DND-41 (cell line): ENCODE measurements at regions not wholly inside any gene's neighbourhood (a gene's known extent, or its start where the extent isn't known, plus 50 kb on each side); places are given as distances from the start of the nearest gene placed in this dataset.
"Not testable (repeated sequence)": the region's sequence is repeated elsewhere in the genome, so short reads cannot be mapped to it uniquely, and the experiment has no call there.

Experiments
- ATAC-seq: fragments of 200-7000 bp; cut with Tn5 transposase; 3 replicates; pipeline ENCODE4 v1.9.1; 2021; ENCODE audit warnings: low read depth; ENCODE audit not compliant: insufficient read depth
- DNase-seq: peaks from one replicate; pipeline ENCODE4 v3.0.0-alpha.2; 2020
- H2AFZ ChIP-seq: 2 replicates; pipeline ENCODE4 v1.6.0; 2012; ENCODE audit warnings: low read depth, low read length
- H3K27ac ChIP-seq: 2 replicates; pipeline ENCODE4 v1.5.1; 2012; ENCODE audit warnings: low read length, inconsistent platforms
- H3K27me3 ChIP-seq: fragments of 200-600 bp; sonication (generic); 2 replicates; pipeline ENCODE4 v1.6.0; 2012; ENCODE audit warnings: low read length, mild to moderate bottlenecking, inconsistent platforms; ENCODE audit not compliant: insufficient read depth, poor library complexity
- H3K36me3 ChIP-seq: 2 replicates; pipeline ENCODE4 v1.5.1; 2012; ENCODE audit warnings: low read length, inconsistent platforms; ENCODE audit not compliant: insufficient read depth
- H3K4me1 ChIP-seq: 2 replicates; pipeline ENCODE4 v1.5.1; 2012; ENCODE audit warnings: mild to moderate bottlenecking, low read length; ENCODE audit not compliant: insufficient read depth
- H3K4me2 ChIP-seq: 2 replicates; pipeline ENCODE4 v1.6.0; 2012; ENCODE audit warnings: mild to moderate bottlenecking, moderate library complexity, low read length, inconsistent platforms; ENCODE audit not compliant: insufficient read depth
- H3K4me3 ChIP-seq, 2 experiments: fragments of 200-600 bp in 1 of 2; shearing (Covaris generic) in 1 of 2; 2 replicates each; pipeline ENCODE4 v1.5.1; 2012 to 2016; ENCODE audit warnings: inconsistent platforms in 2 of 2, low read length in 2 of 2, mild to moderate bottlenecking in 2 of 2, low read depth in 1 of 2, moderate library complexity in 1 of 2
- H3K79me2 ChIP-seq: 2 replicates; pipeline ENCODE4 v1.6.0; 2012; ENCODE audit warnings: low read length, inconsistent platforms; ENCODE audit not compliant: insufficient read depth
- H3K9ac ChIP-seq: 2 replicates; pipeline ENCODE4 v1.6.0; 2012; ENCODE audit warnings: low read depth, mild to moderate bottlenecking, inconsistent platforms, low read length, moderate library complexity
- H3K9me3 ChIP-seq: 2 replicates; pipeline ENCODE4 v1.5.1; 2012; ENCODE audit warnings: low read length, moderate library complexity, mild to moderate bottlenecking, inconsistent platforms; ENCODE audit not compliant: insufficient read depth, severe bottlenecking
- H4K20me1 ChIP-seq: 2 replicates; pipeline ENCODE4 v1.6.0; 2012; ENCODE audit warnings: low read length; ENCODE audit not compliant: insufficient read depth

GRCh38 chr2:110287817-110288216 is 75.5 kb upstream of the MTLN start:
- not testable (repeated sequence) for H3K36me3 ChIP-seq, H3K4me1 ChIP-seq, ATAC-seq, H3K9ac ChIP-seq, H3K27me3 ChIP-seq, H4K20me1 ChIP-seq, H3K9me3 ChIP-seq, H3K27ac ChIP-seq, H3K4me3 ChIP-seq, H3K4me2 ChIP-seq, H3K79me2 ChIP-seq, H2AFZ ChIP-seq, DNase-seq

DNA sequence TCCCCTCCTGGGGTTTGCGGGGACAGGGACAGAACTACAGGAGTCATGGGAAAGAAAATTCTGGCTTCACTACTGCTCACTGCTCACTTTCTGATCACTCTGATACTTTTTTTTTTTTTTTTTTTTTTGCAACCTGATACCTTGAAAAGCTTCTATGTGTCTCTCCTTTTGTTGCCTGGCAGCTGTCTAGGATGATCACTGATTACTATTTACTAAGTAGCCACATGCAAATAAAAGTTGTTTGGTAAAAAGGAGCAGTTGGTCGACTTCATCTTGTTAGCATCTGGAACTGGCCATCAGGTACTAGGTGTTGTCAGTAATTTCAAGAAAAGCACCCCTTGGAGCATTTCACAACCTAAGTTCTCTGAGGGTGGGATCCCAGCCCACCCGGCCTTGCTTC is 74.9 kb upstream of the MTLN start:
- H3K4me3 ChIP-seq, H3K9ac ChIP-seq, H2AFZ ChIP-seq, DNase-seq, H3K4me1 ChIP-seq, H3K9me3 ChIP-seq, H3K36me3 ChIP-seq, H3K79me2 ChIP-seq, ATAC-seq, H3K27me3 ChIP-seq, H4K20me1 ChIP-seq, H3K27ac ChIP-seq, H3K4me2 ChIP-seq: not testable (repeated sequence)

GRCh38 chr2:110285002-110285401 is 72.7 kb upstream of the MTLN start:
- not testable (repeated sequence) for H3K27me3 ChIP-seq, H3K4me1 ChIP-seq, DNase-seq, H3K9me3 ChIP-seq, H3K36me3 ChIP-seq, H3K9ac ChIP-seq, H3K79me2 ChIP-seq, H3K27ac ChIP-seq, H4K20me1 ChIP-seq, H3K4me3 ChIP-seq, H3K4me2 ChIP-seq, ATAC-seq, H2AFZ ChIP-seq

DNA sequence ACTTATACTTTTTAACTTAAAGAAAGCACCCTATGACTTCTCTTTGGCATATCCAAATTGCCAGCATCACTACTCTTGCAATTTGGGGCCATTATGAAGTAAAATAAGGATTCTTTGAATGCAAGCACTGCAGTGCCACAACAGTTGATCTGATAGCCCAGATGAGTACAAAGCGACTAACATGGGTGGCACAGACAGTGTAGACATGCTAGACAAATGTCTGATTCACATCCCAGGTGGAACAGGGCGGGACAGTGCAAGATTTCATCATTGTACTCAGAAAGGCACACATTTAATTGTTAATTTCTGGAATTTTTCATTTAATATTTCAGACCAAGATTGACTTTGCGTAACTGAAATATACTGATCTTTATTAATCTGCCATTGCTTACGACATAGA is 68.5 kb upstream of the MTLN start:
- not testable (repeated sequence) for H4K20me1 ChIP-seq, H3K9me3 ChIP-seq, H3K4me3 ChIP-seq, H2AFZ ChIP-seq, H3K27me3 ChIP-seq, H3K27ac ChIP-seq, H3K79me2 ChIP-seq, ATAC-seq, H3K4me2 ChIP-seq, H3K9ac ChIP-seq, DNase-seq, H3K4me1 ChIP-seq, H3K36me3 ChIP-seq

DNA sequence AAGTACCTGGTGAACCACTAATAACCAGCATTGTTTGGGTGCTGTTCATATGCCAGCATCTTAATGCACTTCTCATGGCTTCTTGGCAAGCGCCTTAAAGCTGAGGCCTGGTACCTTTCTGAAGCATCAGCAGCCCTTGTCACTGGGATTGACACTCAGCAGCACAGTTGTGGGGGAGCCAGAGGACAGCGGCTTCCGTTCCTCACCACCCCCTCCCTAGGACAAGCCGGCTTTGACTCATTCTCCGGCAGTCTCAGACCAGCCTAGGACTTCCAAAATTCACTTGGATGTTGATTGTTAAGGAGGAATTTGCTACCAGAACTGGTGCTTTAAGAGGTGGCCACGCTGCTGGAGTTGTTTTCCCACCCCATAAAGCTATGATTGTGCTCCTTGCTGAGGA is 64.7 kb upstream of the MTLN start:
- H3K4me3 ChIP-seq, H3K4me2 ChIP-seq, ATAC-seq, H3K9me3 ChIP-seq, H2AFZ ChIP-seq, H3K79me2 ChIP-seq, H3K4me1 ChIP-seq, H3K36me3 ChIP-seq, DNase-seq, H3K27me3 ChIP-seq, H3K9ac ChIP-seq, H4K20me1 ChIP-seq, H3K27ac ChIP-seq: not testable (repeated sequence)

- not testable (repeated sequence) for H3K79me2 ChIP-seq, H3K36me3 ChIP-seq, DNase-seq, H3K9me3 ChIP-seq, ATAC-seq, H2AFZ ChIP-seq, H3K4me3 ChIP-seq, H4K20me1 ChIP-seq, H3K4me1 ChIP-seq, H3K27ac ChIP-seq, H3K27me3 ChIP-seq, H3K4me2 ChIP-seq, H3K9ac ChIP-seq
Observed at GRCh38 chr2:110276092-110276491, 63.7 kb upstream of the MTLN start.

DNA sequence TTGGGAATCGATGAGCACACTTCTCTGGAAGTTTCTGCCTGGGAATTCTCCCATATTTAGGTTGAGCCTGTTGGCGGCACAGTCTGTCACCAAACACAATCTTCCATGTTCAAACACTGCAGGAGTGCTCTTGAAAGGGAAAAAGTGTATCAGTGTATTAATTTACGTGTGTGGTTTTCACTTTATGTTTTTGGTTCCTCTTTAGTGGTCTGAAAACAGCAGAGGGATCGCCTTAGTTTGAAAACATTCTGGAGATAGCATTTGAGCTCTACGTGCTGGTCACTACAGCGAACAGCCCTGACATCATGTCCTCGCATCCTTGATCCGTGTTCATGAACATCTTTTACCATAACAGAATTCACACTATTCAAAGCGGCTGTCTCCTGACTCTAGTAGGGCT is 57.3 kb upstream of the MTLN start:
- H3K4me1 ChIP-seq, H3K9ac ChIP-seq, H3K4me3 ChIP-seq, H3K9me3 ChIP-seq, H4K20me1 ChIP-seq, H3K36me3 ChIP-seq, H3K4me2 ChIP-seq, ATAC-seq, H2AFZ ChIP-seq, H3K79me2 ChIP-seq, H3K27ac ChIP-seq, H3K27me3 ChIP-seq, DNase-seq: not testable (repeated sequence)

- not testable (repeated sequence) for H3K4me3 ChIP-seq, H3K4me1 ChIP-seq, H3K9ac ChIP-seq, H3K4me2 ChIP-seq, H3K79me2 ChIP-seq, H3K36me3 ChIP-seq, H3K9me3 ChIP-seq, H2AFZ ChIP-seq, H3K27me3 ChIP-seq, H3K27ac ChIP-seq, H4K20me1 ChIP-seq, DNase-seq
- ATAC-seq, result peak; percentile 47; the same call in 1 of the 3 replicates
Observed at GRCh38 chr2:110267828-110268407, 55.6 kb upstream of the MTLN start.
